ENCODE measurements at regions not wholly inside any gene's neighbourhood (a gene's known extent, or its start where the extent isn't known, plus 50 kb on each side); places are given as distances from the start of the nearest gene placed in this dataset.

DNA sequence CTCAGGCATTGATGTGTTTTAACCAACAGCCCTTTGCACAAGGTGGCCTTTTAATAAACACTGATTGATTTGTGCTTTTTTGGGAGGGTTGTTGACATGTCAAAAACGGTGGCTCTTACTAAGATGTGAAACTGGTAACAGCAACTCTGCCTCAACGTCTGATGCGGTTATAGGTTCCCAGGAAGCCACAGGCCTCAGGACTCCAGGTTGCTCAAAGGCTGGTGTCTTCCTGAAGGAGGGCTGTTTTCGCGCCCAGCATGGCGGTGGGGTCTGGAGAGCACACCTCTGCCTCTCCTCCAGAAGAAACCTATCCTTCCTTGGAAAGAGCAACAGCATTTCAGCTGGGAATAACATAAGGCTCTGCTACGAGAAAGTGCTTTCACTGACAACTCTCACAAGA lies 187.5 kb downstream of the IRF8 start:
- no peak for DNase-seq (ENCODE audit: low read depth)
- TF ChIP-seq, protein P1, sequence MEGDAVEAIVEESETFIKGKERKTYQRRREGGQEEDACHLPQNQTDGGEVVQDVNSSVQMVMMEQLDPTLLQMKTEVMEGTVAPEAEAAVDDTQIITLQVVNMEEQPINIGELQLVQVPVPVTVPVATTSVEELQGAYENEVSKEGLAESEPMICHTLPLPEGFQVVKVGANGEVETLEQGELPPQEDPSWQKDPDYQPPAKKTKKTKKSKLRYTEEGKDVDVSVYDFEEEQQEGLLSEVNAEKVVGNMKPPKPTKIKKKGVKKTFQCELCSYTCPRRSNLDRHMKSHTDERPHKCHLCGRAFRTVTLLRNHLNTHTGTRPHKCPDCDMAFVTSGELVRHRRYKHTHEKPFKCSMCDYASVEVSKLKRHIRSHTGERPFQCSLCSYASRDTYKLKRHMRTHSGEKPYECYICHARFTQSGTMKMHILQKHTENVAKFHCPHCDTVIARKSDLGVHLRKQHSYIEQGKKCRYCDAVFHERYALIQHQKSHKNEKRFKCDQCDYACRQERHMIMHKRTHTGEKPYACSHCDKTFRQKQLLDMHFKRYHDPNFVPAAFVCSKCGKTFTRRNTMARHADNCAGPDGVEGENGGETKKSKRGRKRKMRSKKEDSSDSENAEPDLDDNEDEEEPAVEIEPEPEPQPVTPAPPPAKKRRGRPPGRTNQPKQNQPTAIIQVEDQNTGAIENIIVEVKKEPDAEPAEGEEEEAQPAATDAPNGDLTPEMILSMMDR (IDR thresholded peaks at IDR 0.05; ENCODE audit: insufficient read depth, low read depth, low read length) = no peak
- no peak overlapping the region for H3K4me3 ChIP-seq (ENCODE audit: low read depth, low read length)

DNA sequence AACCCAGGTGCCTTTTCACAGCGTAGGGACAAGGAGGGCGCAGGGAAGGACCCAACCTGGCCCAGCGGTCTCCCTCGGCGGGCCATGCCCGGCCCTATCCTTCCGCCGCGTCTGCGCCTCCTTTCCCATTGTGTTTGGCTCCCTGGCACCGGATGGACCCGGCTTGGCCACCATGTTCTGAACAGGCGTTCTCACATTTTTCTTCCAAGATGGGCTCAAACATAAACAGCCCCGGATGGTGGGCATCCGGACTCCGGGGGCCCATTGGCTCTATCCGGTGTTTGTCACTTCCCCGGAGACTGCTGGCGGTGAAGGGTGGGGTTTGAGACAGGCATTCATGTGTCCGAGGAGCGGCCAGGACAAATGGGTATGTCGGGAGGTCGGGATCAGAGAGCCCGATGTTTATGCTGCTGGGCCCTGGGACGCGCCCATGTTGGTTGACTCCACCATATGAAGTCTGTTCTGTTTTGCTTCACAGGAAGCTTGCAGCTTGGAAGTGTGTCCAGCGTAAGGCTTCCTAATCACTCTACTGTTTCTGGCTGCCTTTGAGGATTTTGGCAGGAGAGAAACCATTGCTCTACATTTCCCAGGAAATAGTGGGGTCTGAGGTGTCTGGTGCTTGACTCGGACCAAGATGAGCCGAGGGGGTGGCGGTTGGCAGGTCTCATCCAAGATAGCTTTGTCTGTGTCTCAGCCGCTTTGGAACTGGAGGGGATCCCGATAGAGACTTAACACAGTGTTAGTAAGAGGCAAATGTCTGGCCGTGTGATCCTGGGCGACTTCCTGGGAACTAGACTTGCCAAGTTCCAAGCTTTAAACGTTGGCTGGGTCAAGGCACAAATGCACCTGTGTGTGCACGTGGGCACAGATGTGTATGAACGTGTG lies 188.3 kb downstream of the IRF8 start:
- DNase-seq (ENCODE audit: low read depth) = no peak
- TF ChIP-seq, protein P1 (IDR thresholded peaks at IDR 0.05; ENCODE audit: insufficient read depth, low read depth, low read length) = no peak
- no peak overlapping the region for H3K4me3 ChIP-seq (ENCODE audit: low read depth, low read length)

DNA sequence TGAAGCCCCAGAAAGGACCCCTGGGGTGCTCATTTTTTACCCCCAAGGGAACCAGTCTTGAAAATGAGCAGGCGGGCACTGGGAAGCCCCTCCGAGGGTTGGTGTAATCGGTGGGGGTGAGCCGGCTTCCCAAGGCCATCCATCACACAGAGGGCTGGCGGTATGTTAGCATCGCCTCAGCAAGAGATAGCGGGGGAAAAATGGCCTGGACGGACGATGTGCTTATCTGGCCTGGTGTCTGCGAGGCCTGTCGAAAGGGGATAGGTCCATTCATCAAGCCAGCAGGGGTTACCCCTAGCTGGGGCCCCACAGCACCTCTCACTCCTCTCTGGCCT lies 188.9 kb downstream of the IRF8 start:
- DNase-seq (ENCODE audit: low read depth) = no peak
- no peak overlapping the region for H3K4me3 ChIP-seq (ENCODE audit: low read depth, low read length)
- TF ChIP-seq, protein P1 (IDR thresholded peaks at IDR 0.05; ENCODE audit: insufficient read depth, low read depth, low read length) = no peak

DNA sequence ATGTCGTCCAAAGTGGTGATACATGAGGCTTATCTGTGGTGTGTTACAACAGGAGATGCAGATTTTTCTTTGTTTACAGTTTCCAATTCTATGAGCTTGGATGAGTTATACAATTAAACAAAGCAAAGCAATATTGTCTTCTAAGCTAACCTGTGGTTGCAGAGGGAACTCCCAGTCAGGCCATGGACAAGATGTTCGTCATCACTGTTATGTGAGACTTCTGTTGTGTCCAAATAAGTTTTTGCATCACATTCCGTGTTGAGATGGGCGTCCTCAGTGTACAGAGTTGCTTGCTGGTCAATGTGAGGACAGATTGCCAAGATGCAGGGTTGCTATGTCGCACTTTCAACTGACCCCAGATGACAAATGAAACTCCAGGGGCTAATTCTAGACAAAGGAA lies 189.3 kb downstream of the IRF8 start:
- TF ChIP-seq, protein P1 (IDR thresholded peaks at IDR 0.05; ENCODE audit: insufficient read depth, low read depth, low read length) = no peak
- no peak for DNase-seq (ENCODE audit: low read depth)
- no peak overlapping the region for H3K4me3 ChIP-seq (ENCODE audit: low read depth, low read length)

DNA sequence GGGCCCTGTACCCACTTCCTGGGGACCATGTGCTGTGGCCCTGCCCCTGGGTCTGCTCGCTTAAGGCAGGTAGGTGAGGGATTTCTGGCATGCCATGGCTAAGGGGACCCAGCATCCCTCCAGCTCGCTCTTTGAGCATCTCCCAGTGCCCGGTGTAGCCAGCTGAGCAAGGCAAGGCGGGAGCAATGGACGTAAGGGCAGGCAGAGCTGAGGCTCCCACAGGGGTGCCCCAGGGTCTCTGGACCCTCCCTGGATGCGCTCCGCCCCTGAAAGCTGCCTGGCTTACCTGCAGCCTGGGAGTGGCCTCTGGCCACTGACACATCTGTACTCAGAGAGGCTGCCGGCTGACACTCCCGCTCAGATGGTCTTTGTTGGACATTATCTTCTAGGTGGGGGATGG lies 189.9 kb downstream of the IRF8 start:
- TF ChIP-seq, protein P1 (IDR thresholded peaks at IDR 0.05; ENCODE audit: insufficient read depth, low read depth, low read length) = no peak
- no peak for DNase-seq (ENCODE audit: low read depth)
- no peak overlapping the region for H3K4me3 ChIP-seq (ENCODE audit: low read depth, low read length)

DNA sequence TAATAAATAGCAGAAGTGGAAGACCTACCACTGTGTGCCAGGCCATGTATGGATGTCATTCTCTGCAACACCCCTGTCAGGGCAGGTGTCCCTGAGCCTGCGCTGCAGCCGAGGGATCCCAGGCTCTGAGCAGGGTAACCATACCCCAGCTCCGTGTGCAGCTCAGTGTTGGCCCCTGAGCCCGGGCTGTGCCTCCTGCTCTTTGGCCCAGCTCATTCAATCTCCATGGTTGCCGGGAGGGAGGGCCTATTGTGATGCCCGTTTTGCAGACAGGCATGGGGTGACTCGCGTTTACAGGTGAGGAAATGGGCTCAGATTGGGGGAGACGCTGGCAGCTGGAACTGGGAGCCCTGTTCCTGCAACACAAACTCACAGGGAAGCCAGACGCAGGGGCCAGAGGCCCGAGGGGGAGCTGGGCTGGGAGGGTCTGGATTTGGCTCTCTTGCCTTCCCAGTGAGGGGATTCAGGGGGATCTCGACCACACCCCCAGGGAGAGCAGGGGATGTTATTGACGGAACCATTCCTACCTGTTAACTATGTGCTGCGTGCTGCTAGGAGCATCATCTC lies 190.5 kb downstream of the IRF8 start:
- no peak overlapping the region for H3K4me3 ChIP-seq (ENCODE audit: low read depth, low read length)
- DNase-seq (ENCODE audit: low read depth) = no peak
- TF ChIP-seq, protein P1 (IDR thresholded peaks at IDR 0.05; ENCODE audit: insufficient read depth, low read depth, low read length) = no peak

Data from fibroblast of villous mesenchyme (primary cell).